AG09309 (cell line): ENCODE measurements at regions not wholly inside any gene's neighbourhood (a gene's known extent, or its start where the extent isn't known, plus 50 kb on each side); places are given as distances from the start of the nearest gene placed in this dataset.

Experiments
- DNase-seq: peaks from one replicate; pipeline ENCODE4 v3.0.0-alpha.2; 2010; ENCODE audit warnings: low read depth
- H3K4me3 ChIP-seq: 2 replicates; pipeline ENCODE4 v1.5.1; 2011; ENCODE audit warnings: mild to moderate bottlenecking, low read depth, low read length, moderate library complexity; ENCODE audit not compliant: control insufficient read depth
- TF ChIP-seq, protein P1 (sequence below): IDR thresholded peaks from 2 replicates; pipeline ENCODE4 v1.5.1; 2011; ENCODE audit warnings: mild to moderate bottlenecking, low read depth, low read length, inconsistent platforms; ENCODE audit not compliant: insufficient read depth, control insufficient read depth; ENCODE audit errors: missing control alignments

DNA sequence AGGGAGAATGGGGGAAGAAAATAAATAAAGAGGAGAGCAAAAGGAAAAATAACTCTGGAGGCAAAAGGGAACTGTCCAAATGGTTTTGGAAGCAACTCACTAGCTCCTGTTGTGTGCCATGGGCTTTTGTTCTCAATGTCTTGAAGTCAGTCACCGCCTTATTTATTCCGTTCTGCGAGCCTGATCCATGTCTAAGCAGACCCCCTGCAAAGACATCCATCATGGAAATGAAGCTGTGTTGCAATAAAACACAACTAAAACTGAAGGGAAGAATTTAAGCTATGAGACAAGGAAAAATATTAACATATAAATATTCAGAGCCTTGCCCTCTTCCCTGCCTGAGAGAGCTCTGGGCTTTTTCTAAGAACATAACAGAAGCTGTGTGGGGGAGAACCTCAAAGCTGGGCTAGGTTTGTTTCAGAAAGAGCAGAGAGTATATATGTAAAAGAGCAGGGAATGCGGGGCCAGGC is 373.2 kb upstream of the CNR1 start:
- TF ChIP-seq, protein P1, sequence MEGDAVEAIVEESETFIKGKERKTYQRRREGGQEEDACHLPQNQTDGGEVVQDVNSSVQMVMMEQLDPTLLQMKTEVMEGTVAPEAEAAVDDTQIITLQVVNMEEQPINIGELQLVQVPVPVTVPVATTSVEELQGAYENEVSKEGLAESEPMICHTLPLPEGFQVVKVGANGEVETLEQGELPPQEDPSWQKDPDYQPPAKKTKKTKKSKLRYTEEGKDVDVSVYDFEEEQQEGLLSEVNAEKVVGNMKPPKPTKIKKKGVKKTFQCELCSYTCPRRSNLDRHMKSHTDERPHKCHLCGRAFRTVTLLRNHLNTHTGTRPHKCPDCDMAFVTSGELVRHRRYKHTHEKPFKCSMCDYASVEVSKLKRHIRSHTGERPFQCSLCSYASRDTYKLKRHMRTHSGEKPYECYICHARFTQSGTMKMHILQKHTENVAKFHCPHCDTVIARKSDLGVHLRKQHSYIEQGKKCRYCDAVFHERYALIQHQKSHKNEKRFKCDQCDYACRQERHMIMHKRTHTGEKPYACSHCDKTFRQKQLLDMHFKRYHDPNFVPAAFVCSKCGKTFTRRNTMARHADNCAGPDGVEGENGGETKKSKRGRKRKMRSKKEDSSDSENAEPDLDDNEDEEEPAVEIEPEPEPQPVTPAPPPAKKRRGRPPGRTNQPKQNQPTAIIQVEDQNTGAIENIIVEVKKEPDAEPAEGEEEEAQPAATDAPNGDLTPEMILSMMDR: no peak
- no peak for DNase-seq

DNA sequence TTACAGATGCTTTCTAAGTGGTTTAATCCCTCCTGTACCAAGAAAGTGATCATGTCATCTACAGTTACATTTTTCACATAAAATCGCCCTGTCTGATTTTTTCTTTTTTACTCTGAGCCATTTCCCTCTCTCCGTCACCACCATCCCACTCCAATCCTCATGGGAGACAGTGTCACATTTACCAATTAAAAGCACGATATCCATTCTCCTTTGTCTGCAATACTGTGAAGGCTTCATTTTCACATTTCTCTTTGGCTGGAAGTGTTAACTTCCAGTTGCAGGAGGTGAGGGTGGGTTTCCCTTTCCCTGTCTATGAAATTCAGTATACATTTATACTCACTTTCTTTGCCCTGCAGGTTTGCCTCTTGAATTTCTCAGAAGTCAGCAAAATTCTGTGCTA is 372.7 kb upstream of the CNR1 start:
- H3K4me3 ChIP-seq: no peak overlapping the region
- TF ChIP-seq, protein P1: no peak
- no peak for DNase-seq

More for the DNA sequence above, 373.2 kb upstream of the CNR1 start:
- H3K4me3 ChIP-seq: no peak overlapping the region

DNA sequence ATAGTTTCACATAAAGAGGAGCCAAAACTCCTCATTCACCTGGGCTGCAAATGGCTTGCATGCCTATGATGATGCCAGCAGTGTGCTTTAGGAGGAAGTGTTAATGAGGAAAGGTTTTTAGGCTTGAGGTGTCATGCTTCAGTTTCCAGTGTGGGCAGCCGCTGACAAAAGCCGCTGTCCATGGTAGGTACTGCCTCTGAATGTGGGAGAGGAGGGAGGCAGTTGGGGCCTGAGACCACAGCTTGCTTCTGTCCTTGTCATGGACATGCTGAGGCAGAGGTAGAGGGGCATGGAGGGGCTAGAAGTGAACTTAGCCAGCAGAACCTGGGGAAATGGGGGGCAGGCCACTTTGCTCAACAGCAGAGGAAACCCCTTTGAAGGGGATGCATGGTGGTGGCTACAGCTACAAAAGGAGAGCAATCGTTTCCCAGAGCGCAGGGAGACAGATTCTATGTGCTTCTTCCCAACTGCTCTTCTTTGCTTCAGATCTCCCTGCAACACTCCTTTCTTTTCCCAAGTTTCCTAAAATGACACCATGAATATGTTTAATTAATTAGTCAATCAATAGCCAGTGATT is 372.1 kb upstream of the CNR1 start:
- TF ChIP-seq, protein P1: no peak
- no peak for DNase-seq
- H3K4me3 ChIP-seq: no peak overlapping the region

DNA sequence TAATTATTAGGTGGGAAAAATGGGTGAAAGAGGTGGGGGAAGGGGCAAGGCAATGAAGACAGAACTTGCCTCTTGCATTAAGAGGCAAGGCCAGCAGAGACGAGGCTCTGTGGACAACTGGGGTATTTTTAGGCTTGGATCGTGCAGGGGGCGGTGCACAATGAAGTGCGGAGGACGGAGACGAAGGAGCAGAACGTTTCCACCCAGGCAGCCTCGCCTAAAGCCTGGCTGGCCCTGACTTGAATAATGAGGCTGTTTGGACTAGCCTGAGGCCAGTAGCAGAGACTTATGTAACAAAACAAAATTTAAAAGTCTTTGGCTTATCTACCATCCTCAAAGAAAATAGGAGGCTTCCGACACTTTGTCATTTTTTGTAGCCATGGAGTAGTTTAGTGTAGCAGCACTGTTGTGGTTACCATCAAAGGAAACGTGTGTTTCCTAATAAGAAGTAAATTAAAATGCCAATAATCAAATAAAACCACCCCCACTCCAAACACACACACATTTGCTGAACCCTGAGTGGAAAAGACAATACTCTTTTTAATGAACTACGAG is 370.0 kb upstream of the CNR1 start:
- no peak overlapping the region for H3K4me3 ChIP-seq
- TF ChIP-seq, protein P1: no peak
- no peak for DNase-seq

DNA sequence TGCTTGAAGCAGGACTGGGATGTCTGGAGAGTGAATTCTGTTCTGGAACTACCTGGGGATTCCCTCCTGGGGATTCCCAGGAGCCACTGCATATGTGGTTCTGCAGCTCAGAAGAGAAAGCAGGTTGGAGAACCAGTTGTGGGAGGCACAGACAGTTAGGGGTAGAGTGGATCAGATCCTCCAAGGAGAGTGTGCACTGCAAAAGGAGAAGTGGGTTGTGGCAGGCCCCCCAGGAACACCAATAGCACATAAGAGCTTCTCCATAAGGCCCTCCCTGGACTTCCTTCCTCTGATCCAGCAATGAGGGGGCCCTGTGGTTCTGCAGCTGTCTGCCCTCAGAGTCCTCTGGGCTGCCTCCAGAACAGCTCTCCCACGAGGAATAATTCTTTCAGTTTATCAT is 369.2 kb upstream of the CNR1 start:
- DNase-seq: no peak
- TF ChIP-seq, protein P1: no peak
- H3K4me3 ChIP-seq: no peak overlapping the region

DNA sequence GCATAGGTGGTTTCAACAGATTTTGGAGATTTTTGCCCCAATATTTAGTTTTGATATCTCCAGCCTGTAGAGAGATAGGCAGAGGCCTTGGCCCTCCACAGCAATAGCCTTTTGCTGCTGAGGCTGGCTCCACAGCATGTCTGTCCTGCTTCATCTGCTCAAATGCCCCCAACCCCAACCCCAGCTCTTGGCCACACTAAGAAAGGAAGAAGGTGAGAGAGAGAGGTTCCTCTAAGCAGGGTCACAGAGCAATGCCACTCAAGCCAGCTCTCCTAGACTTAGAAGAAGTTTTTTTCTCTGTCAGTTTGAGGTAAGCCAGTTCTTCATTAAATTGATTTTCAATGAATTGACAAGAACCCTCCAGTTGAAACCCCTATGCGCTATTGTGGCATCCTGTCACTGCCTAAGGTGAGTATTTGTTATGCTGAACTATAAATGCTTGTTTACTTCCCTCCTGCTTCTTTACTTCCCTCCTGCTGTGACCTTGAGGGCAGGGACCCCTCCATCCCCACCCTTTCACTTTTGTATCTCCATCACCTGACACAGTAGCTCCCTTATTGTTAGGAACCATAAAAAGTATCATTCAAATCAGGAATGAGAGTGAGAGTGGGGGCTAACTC is 366.2 kb upstream of the CNR1 start:
- TF ChIP-seq, protein P1: no peak
- no peak for DNase-seq
- H3K4me3 ChIP-seq: no peak overlapping the region
